Nephron progenitor cell (in vitro differentiated cells): ENCODE measurements at regions not wholly inside any gene's neighbourhood (a gene's known extent, or its start where the extent isn't known, plus 50 kb on each side); places are given as distances from the start of the nearest gene placed in this dataset.

Source experiments
- DNase-seq: peaks from one replicate; pipeline ENCODE4 v3.0.0; 2021
- H3K27ac Mint-ChIP-seq: 2 replicates; pipeline ENCODE4 v1.8.0; 2021; ENCODE audit warnings: mild to moderate bottlenecking, moderate library complexity, mixed read lengths
- H3K27me3 Mint-ChIP-seq: 2 replicates; pipeline ENCODE4 v1.8.0; 2021; ENCODE audit warnings: mild to moderate bottlenecking, low read depth, mixed read lengths; ENCODE audit not compliant: poor library complexity
- H3K36me3 Mint-ChIP-seq: 2 replicates; pipeline ENCODE4 v1.8.0; 2021; ENCODE audit warnings: low read depth, mixed read lengths
- H3K4me1 Mint-ChIP-seq: 2 replicates; pipeline ENCODE4 v1.8.0; 2021; ENCODE audit warnings: mixed read lengths
- H3K4me3 Mint-ChIP-seq: 2 replicates; pipeline ENCODE4 v1.8.0; 2021; ENCODE audit warnings: mild to moderate bottlenecking, moderate library complexity, mixed read lengths
- H3K9me3 Mint-ChIP-seq: 2 replicates; pipeline ENCODE4 v1.8.0; 2021; ENCODE audit warnings: mild to moderate bottlenecking, moderate library complexity, mixed read lengths
- CTCF ChIP-seq: fragments of 200-600 bp; sonication (generic); IDR thresholded peaks from 2 replicates; pipeline ENCODE4 v1.5.0; 2021; ENCODE audit warnings: antibody characterized with exemption

GRCh38 chr4:79634111-79634510 lies 226.1 kb upstream of the GK2 start:
- Mint-ChIP-seq H3K27ac (no peak overlapping the region), H3K27me3 (peaks cover 3% of the 10 kb centered on the region), H3K4me1 (no peaks in the 10 kb centered on the region), H3K9me3 (no peaks in the 10 kb centered on the region), H3K4me3 (no peak overlapping the region), H3K36me3 (no peaks in the 10 kb centered on the region)
- no peak for DNase-seq
- TF ChIP-seq CTCF: no peak

- no peaks in the 10 kb centered on the region for H3K36me3 Mint-ChIP-seq
- peaks cover 3% of the 10 kb centered on the region for H3K27me3 Mint-ChIP-seq
- no peak for DNase-seq
- H3K27ac Mint-ChIP-seq: no peak overlapping the region
- H3K9me3 Mint-ChIP-seq: no peaks in the 10 kb centered on the region
- no peak overlapping the region for H3K4me3 Mint-ChIP-seq
- TF ChIP-seq CTCF: no peak
- no peaks in the 10 kb centered on the region for H3K4me1 Mint-ChIP-seq
These were observed 224.1 kb upstream of the GK2 start for GRCh38 chr4:79632114-79632513.

GRCh38 chr4:79626611-79627010 lies 218.6 kb upstream of the GK2 start:
- H3K4me3 Mint-ChIP-seq: no peak overlapping the region
- no peaks in the 10 kb centered on the region for H3K9me3 Mint-ChIP-seq
- no peak for DNase-seq
- no peak overlapping the region for H3K27ac Mint-ChIP-seq
- H3K36me3 Mint-ChIP-seq: no peaks in the 10 kb centered on the region
- no peaks in the 10 kb centered on the region for H3K27me3 Mint-ChIP-seq
- no peaks in the 10 kb centered on the region for H3K4me1 Mint-ChIP-seq
- TF ChIP-seq CTCF: no peak

- H3K4me1 Mint-ChIP-seq: no peaks in the 10 kb centered on the region
- no peak for TF ChIP-seq CTCF
- no peaks in the 10 kb centered on the region for H3K27me3 Mint-ChIP-seq
- no peaks in the 10 kb centered on the region for H3K36me3 Mint-ChIP-seq
- no peak overlapping the region for H3K4me3 Mint-ChIP-seq
- no peak overlapping the region for H3K27ac Mint-ChIP-seq
- no peak for DNase-seq
- no peaks in the 10 kb centered on the region for H3K9me3 Mint-ChIP-seq
These were observed 218.1 kb upstream of the GK2 start for GRCh38 chr4:79626101-79626500.

GRCh38 chr4:79625361-79625760 lies 217.3 kb upstream of the GK2 start:
- H3K36me3 Mint-ChIP-seq: no peaks in the 10 kb centered on the region
- H3K4me1 Mint-ChIP-seq: no peaks in the 10 kb centered on the region
- no peaks in the 10 kb centered on the region for H3K27me3 Mint-ChIP-seq
- TF ChIP-seq CTCF: no peak
- no peak overlapping the region for H3K4me3 Mint-ChIP-seq
- no peaks in the 10 kb centered on the region for H3K9me3 Mint-ChIP-seq
- no peak for DNase-seq
- no peak overlapping the region for H3K27ac Mint-ChIP-seq

GRCh38 chr4:79623021-79623870 lies 215.2 kb upstream of the GK2 start:
- Mint-ChIP-seq H3K27ac (no peak overlapping the region), H3K9me3 (no peaks in the 10 kb centered on the region), H3K4me1 (no peaks in the 10 kb centered on the region), H3K4me3 (no peak overlapping the region), H3K27me3 (no peaks in the 10 kb centered on the region), H3K36me3 (no peaks in the 10 kb centered on the region)
- no peak for DNase-seq
- no peak for TF ChIP-seq CTCF
